Stimulated activated CD4-positive, alpha-beta T cell treated with anti-CD3 and anti-CD28 coated beads, Interleukin-2, amount 100 ng/mL, for 24 hours (primary cell): ENCODE measurements at regions not wholly inside any gene's neighbourhood (a gene's known extent, or its start where the extent isn't known, plus 50 kb on each side); places are given as distances from the start of the nearest gene placed in this dataset.
"Not testable (repeated sequence)": the region's sequence is repeated elsewhere in the genome, so short reads cannot be mapped to it uniquely, and the experiment has no call there.

Experiments
- DNase-seq, 2 donors: peaks; one replicate each; pipeline ENCODE4 v3.0.0-alpha.2; 2020

- DNase-seq, result no peak
Observed at GRCh38 chr12:30201301-30202160, 417.8 kb upstream of the TMTC1 start.

DNA sequence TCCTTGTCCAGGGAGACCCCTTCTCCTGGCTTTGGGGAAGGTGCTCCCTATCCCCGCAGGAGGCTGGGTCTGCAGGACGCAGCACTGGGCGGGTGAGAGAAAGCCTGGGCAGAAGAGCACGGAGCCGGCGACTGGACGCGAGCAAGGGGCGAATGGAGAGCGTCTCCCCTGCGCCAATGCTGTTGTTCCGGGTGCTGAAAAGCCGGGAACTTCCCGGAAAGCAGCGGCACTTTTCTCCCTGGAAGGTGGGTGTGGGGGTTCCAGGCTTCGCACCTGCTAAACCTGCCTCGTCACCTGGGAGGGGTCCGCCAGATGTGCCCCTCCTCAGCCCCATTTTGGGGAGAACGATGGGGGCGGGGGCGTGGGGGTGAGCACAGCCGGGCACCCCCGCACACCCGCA is 417.1 kb upstream of the TMTC1 start:
- DNase-seq, result no peak

- DNase-seq, result no peak
Observed at GRCh38 chr12:30197392-30198057, 413.8 kb upstream of the TMTC1 start.

DNA sequence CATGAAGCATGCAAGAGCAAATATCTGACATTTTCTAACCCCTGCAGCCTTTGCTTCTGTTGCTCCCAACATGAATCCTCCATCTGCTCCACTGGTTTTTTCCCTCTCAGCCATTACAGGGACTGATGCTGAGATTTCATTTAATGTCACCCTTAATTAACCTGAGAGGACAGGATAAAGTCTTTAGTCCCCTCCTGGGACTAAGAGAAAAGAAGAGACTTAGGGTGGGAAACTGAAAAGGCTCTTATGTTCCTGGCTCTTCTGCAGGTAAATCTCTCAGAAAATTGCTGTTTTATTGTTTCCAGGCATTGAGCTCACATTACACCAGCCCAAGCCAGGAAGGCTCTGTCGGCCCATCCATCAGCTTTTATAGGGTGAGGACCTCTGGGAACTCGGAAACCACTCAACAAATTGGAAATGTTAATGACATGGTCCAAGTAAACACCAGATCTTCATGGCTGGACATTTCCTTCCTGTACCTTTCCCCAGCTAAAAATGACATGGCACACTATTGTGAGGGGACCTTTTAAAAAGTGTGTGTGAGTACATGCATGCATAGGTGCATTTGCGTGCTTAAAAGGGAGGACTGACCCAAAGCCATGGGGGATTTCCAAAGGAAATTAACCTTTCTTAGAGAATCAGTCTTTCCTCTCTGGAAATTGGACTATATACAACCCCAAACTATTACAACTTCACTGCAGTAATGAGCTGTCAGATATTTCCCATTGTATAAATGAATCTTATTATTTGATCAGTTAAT is 408.1 kb upstream of the TMTC1 start:
- DNase-seq, result no peak

DNA sequence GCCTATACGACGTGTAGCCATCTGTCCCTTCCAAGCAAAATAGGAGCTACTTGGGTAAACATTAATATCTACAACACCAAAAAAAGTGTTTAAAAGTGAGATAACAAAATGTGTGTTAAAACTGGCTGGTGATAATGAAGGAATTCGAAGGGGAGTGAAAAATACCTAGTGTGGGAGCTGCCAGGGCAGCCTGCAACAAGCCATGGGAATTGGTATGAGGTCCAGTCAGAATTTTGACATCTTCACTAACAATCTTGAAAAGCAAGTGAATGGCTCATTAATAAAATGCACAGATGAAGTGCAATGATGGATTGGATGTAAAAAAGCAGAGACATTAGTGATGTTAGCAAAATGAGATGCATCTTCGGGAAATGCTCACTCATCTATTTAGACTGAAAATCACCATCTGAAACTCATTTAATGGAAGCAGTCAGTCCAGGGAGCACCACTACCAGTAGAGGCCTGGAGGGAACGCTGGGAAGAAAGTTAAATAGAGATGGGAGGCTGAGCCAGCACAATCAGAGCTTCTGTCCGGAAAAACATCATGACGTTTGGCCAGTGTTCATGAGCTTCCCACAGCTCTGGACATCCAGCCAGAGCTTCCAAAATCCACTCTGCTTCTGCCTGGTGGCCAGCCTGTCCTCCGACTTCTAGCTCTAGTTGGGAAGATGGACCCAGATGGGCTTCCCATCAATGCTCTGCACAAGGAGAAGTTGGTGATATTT is 405.0 kb upstream of the TMTC1 start:
- no peak for DNase-seq

- no peak for DNase-seq
Observed at GRCh38 chr12:30187426-30187825, 403.7 kb upstream of the TMTC1 start.

GRCh38 chr12:30181334-30181733 is 397.6 kb upstream of the TMTC1 start:
- no peak for DNase-seq

DNA sequence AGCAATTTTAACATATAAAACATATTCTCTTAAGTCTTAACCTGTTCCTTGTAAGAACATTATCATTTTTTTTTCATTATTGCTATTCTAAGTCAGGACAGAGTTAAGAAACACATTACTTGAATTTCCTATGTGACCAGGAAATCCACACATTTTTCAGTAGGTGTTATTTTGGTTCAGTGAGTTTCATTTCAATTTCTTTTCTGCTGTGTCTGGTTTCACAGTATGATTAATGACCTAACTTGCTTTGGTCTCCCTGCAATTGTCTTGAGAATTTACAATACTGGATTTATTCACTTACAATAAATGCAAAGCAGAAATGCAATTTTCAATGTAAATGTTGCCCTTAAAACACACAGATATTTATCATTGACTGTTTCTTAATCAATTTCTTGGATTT is 396.9 kb upstream of the TMTC1 start:
- no peak for DNase-seq

GRCh38 chr12:30178916-30179315 is 395.2 kb upstream of the TMTC1 start:
- no peak for DNase-seq

- no peak for DNase-seq
Observed at GRCh38 chr12:30169839-30170591, 386.3 kb upstream of the TMTC1 start.

DNA sequence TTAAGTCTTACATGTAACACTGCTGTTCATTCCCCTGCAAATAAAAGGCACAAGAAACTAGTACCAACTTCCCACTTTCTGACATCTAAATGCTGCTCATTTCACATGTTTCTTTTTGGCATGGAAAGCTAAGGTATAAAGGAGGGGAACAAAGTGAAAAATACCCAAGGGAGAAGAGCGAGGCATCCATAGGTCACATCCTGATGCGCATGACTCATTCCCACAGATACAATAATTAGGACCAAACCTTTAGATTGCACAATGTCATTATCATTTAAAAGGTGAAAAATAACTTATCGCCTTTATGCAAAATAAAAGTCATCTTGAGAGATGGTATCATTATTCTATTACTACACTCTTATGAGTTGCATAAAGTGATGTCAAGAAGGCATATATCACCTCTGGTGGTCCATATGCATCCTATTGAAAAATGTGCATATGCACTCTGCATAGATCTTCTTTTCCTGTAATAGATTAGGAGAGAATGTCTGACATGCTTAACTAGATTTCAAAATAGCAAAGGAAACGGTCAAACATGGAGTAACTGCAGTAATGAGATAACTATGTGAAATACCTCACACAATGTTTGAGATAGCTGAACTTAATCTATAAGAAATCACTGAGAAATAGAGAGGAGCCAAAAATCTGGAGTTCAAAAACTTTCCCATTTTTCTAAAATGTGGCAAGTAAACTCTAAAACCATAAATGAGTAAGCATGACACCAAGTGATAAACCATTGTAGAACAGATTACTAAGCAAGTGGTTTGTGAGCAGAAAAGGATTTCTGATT is 382.5 kb upstream of the TMTC1 start:
- DNase-seq, result no peak

DNA sequence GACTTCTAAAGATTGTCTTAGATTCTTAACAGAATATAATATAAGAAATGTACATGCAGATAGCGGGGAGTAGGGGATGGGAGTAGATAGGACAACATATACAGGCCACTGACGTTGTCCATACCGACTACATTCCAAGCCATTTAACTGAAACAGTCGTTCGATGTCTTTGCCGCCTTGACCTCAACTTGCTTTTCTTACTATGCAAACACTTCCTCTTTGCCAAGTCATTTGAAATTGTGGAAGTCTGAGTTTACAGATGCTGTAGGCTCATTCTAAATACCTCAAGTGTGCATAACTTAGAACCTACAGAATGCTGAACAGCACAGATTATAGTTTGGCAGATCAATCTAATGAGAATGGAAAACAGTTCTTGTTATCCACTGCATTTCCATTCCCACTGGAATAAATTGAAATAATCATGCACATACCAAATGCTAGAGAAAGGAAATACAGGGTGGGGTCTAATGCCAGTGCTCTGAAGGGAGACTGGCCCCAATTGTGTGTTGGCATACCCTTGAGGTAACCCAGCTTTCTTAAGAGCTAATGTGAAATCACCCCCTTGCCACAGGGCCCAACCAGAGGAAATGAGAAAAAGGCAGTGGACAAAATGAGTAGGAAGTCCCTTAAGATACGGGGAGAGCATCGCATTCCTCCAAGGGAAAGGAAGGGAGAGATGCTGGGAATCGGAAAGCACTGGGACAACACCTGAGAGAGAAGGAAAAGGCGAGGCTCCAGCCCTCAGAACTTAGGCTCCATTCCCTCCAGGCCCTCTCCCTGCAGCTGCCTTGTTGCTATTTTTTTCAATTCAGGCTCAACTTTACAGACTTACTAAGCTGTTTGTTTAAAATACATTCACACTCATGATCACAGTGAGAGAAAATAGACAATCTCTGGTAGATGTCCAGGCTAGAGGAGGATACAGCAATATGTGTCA is 380.9 kb upstream of the TMTC1 start:
- DNase-seq, result no peak

DNA sequence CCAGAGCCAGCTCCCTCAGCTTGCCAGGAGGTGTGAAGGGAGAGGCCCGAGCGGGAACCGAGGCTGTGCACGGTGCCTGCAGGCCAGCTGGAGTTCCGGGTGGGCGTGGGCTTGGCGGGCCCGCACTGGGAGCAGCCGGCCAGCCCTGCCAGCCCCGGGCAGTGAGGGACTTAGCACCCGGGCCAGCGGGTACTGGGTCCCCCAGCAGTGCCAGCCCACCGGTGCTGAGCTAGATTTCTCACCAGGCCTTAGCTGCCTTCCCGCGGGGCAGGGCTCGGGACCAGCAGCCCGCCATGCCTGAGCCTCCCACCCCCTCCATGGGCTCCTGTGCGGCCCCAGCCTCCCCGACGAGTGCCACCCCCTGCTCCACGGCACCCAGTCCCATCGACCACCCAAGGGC is 373.1 kb upstream of the TMTC1 start:
- not testable (repeated sequence) for DNase-seq

GRCh38 chr12:30155001-30155730 is 371.4 kb upstream of the TMTC1 start:
- no peak for DNase-seq

DNA sequence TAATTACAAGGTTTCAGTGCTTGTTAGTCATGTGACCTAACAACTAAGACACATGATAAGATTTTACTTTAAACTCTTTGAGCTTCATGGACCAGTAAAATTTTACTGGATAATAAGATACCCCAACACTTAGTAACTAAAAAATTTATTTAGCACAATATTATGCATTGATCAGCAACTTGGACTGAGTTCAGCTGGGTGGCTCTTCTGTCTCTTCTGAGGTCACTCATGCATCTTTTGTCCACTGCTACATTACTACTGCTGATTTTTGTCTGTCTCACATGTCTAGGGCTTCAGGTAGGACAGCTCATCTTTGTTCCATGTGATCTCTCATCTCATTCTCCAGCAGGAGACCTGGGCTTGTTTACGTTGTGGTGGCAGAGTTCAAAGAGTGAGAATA is 370.2 kb upstream of the TMTC1 start:
- no peak for DNase-seq

- DNase-seq, result no peak
Observed at GRCh38 chr12:30152705-30153104, 369.0 kb upstream of the TMTC1 start.

DNA sequence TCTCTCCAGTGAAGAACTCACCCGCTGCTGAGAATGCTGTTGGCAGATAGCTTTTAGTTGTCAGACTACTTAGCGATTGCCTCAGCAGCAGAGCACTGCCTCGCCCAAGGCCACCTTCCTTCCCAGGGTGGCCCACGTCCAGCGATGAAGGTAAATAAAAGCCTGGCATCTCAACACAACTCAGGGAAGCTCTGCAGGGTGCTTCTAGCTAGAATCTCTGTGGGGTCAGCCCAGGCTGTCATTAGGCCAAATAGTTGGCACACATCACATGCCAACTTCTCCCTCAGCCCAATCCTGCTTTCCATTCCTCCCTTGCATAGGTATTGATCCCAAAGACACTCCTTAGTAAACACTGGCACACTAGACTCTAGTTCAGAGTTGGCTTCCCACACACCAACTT is 368.1 kb upstream of the TMTC1 start:
- DNase-seq, result no peak

GRCh38 chr12:30146561-30146960 is 362.8 kb upstream of the TMTC1 start:
- no peak for DNase-seq

DNA sequence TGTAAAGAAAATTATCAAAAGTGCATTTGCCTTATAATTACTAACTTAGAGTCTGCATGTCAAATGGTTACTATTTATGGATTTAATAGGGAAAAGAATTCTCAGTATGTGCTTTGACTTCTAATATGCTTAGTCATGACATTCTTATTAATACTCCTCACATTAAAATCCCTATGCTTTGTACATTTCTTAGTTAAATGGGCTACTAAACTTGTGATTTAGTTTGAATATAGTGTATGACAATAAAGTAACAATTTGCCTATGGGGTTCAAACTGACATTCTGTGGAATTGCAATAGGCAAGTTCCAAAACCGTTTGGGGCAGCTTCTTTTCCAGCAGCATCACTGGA is 361.9 kb upstream of the TMTC1 start:
- no peak for DNase-seq
